ENCODE measurements at regions not wholly inside any gene's neighbourhood (a gene's known extent, or its start where the extent isn't known, plus 50 kb on each side); places are given as distances from the start of the nearest gene placed in this dataset.
"Not testable (repeated sequence)": the region's sequence is repeated elsewhere in the genome, so short reads cannot be mapped to it uniquely, and the experiment has no call there.

- no peak for DNase-seq
These were observed 176.0 kb downstream of the MSX2 start for GRCh38 chr5:174900240-174900865.

GRCh38 chr5:174897281-174897950 lies 173.0 kb downstream of the MSX2 start:
- DNase-seq: no peak

GRCh38 chr5:174895360-174895759 lies 171.0 kb downstream of the MSX2 start:
- DNase-seq: no peak

- no peak for DNase-seq
These were observed 168.4 kb downstream of the MSX2 start for GRCh38 chr5:174892742-174893141.

GRCh38 chr5:174880412-174881200 lies 156.2 kb downstream of the MSX2 start:
- DNase-seq: not testable (repeated sequence)

- DNase-seq: no peak
These were observed 153.6 kb downstream of the MSX2 start for GRCh38 chr5:174877987-174878386.

- no peak for DNase-seq
These were observed 147.9 kb downstream of the MSX2 start for GRCh38 chr5:174872271-174872670.

- no peak for DNase-seq
These were observed 127.8 kb downstream of the MSX2 start for GRCh38 chr5:174852143-174852542.

GRCh38 chr5:174850565-174851169 lies 126.3 kb downstream of the MSX2 start:
- no peak for DNase-seq

GRCh38 chr5:174849426-174849825 lies 125.0 kb downstream of the MSX2 start:
- DNase-seq: no peak

GRCh38 chr5:174844971-174845370 lies 120.6 kb downstream of the MSX2 start:
- no peak for DNase-seq

- no peak for DNase-seq
These were observed 119.2 kb downstream of the MSX2 start for GRCh38 chr5:174843263-174844250.

- DNase-seq: no peak
These were observed 116.1 kb downstream of the MSX2 start for GRCh38 chr5:174840435-174840834.

GRCh38 chr5:174839196-174839595 lies 114.8 kb downstream of the MSX2 start:
- DNase-seq: no peak

GRCh38 chr5:174837919-174838902 lies 113.8 kb downstream of the MSX2 start:
- no peak for DNase-seq

- DNase-seq: no peak
These were observed 109.7 kb downstream of the MSX2 start for GRCh38 chr5:174834081-174834480.

GRCh38 chr5:174832811-174833210 lies 108.4 kb downstream of the MSX2 start:
- DNase-seq: no peak

- no peak for DNase-seq
These were observed 107.6 kb downstream of the MSX2 start for GRCh38 chr5:174832025-174832424.

- DNase-seq: no peak
These were observed 106.8 kb downstream of the MSX2 start for GRCh38 chr5:174831031-174831660.

GRCh38 chr5:174829511-174829864 lies 105.1 kb downstream of the MSX2 start:
- DNase-seq: no peak

Data from stimulated activated CD4-positive, alpha-beta T cell treated with anti-CD3 and anti-CD28 coated beads, Interleukin-4, amount 100 ng/mL, for 1 hour (primary cell).